H9 (cell line): ENCODE measurements at regions not wholly inside any gene's neighbourhood (a gene's known extent, or its start where the extent isn't known, plus 50 kb on each side); places are given as distances from the start of the nearest gene placed in this dataset.

Experiments
- DNase-seq: peaks from one replicate; pipeline ENCODE4 v3.0.0-alpha.2; 2017
- H2AFZ ChIP-seq: one replicate; pipeline ENCODE4 v1.6.1; 2013; ENCODE audit warnings: mild to moderate bottlenecking, low read length, control low read depth, moderate library complexity
- H2AK5ac ChIP-seq: 2 replicates; pipeline ENCODE4 v1.6.1; 2013; ENCODE audit warnings: low read length, control low read depth, mixed read lengths; ENCODE audit not compliant: insufficient read length
- H2BK120ac ChIP-seq: one replicate; pipeline ENCODE4 v1.6.1; 2013; ENCODE audit warnings: low read depth, mild to moderate bottlenecking, low read length, control low read depth, inconsistent platforms; ENCODE audit not compliant: poor library complexity, severe bottlenecking
- H2BK12ac ChIP-seq: 2 replicates; pipeline ENCODE4 v1.6.1; 2013; ENCODE audit warnings: low read length, control low read depth, mixed read lengths, low read depth; ENCODE audit not compliant: insufficient read length
- H2BK15ac ChIP-seq: 2 replicates; pipeline ENCODE4 v1.6.1; 2013; ENCODE audit warnings: low read depth, low read length, control low read depth
- H2BK20ac ChIP-seq: one replicate; pipeline ENCODE4 v1.6.1; 2013; ENCODE audit warnings: low read depth, mild to moderate bottlenecking, low read length, control low read depth, inconsistent platforms; ENCODE audit not compliant: poor library complexity, severe bottlenecking
- H2BK5ac ChIP-seq: 2 replicates; pipeline ENCODE4 v1.6.1; 2013; ENCODE audit warnings: low read length, control low read depth, mixed read lengths; ENCODE audit not compliant: insufficient read length
- H3K14ac ChIP-seq: 2 replicates; pipeline ENCODE4 v1.6.1; 2013; ENCODE audit warnings: low read length, control low read depth; ENCODE audit not compliant: insufficient read depth
- H3K18ac ChIP-seq: 2 replicates; pipeline ENCODE4 v1.6.1; 2013; ENCODE audit warnings: low read depth, mild to moderate bottlenecking, mixed read lengths, low read length, control low read depth; ENCODE audit not compliant: insufficient read length
- H3K23ac ChIP-seq: 2 replicates; pipeline ENCODE4 v1.6.1; 2013; ENCODE audit warnings: low read length, control low read depth, mixed read lengths, low read depth; ENCODE audit not compliant: insufficient read length
- H3K23me2 ChIP-seq: 2 replicates; pipeline ENCODE4 v1.6.1; 2013; ENCODE audit warnings: low read depth, mild to moderate bottlenecking, mixed read lengths, low read length, control low read depth; ENCODE audit not compliant: insufficient read length, poor library complexity, severe bottlenecking
- H3K27ac ChIP-seq: 2 replicates; pipeline ENCODE4 v1.5.1; 2013; ENCODE audit warnings: low read length, control low read depth, mixed read lengths, low read depth; ENCODE audit not compliant: insufficient read length
- H3K27me3 ChIP-seq: 2 replicates; pipeline ENCODE4 v1.6.1; 2013; ENCODE audit warnings: low read length, control low read depth, inconsistent platforms; ENCODE audit not compliant: insufficient read depth
- H3K4ac ChIP-seq: 2 replicates; pipeline ENCODE4 v1.6.1; 2013; ENCODE audit warnings: low read depth, mild to moderate bottlenecking, control low read depth, inconsistent platforms, low read length, moderate library complexity
- H3K4me1 ChIP-seq: 2 replicates; pipeline ENCODE4 v1.6.1; 2013; ENCODE audit warnings: low read length, control low read depth, inconsistent platforms; ENCODE audit not compliant: insufficient read depth
- H3K4me2 ChIP-seq: 2 replicates; pipeline ENCODE4 v1.6.1; 2013; ENCODE audit warnings: low read length, control low read depth, mixed read lengths; ENCODE audit not compliant: insufficient read length, insufficient read depth
- H3K56ac ChIP-seq: 2 replicates; pipeline ENCODE4 v1.6.1; 2013; ENCODE audit warnings: low read depth, mild to moderate bottlenecking, mixed read lengths, low read length, control low read depth; ENCODE audit not compliant: insufficient read length
- H3K79me1 ChIP-seq: 2 replicates; pipeline ENCODE4 v1.6.1; 2013; ENCODE audit warnings: low read depth, mild to moderate bottlenecking, moderate library complexity, low read length, control low read depth, inconsistent platforms; ENCODE audit not compliant: insufficient read depth, poor library complexity, severe bottlenecking
- H3K79me2 ChIP-seq: 2 replicates; pipeline ENCODE4 v1.6.1; 2013; ENCODE audit warnings: low read length, control low read depth, inconsistent platforms; ENCODE audit not compliant: insufficient read depth
- H3K9ac ChIP-seq: 2 replicates; pipeline ENCODE4 v1.6.1; 2013; ENCODE audit warnings: low read length, control low read depth, mixed read lengths; ENCODE audit not compliant: insufficient read length; ENCODE audit errors: extremely low read depth
- H3K9me3 ChIP-seq: one replicate; pipeline ENCODE4 v1.6.1; 2013; ENCODE audit warnings: low read depth, low read length, inconsistent platforms; ENCODE audit not compliant: control insufficient read depth
- H3T11ph ChIP-seq: one replicate; pipeline ENCODE4 v1.6.1; 2013; ENCODE audit warnings: mild to moderate bottlenecking, low read length, control low read depth, inconsistent platforms
- H4K20me1 ChIP-seq: one replicate; pipeline ENCODE4 v1.6.1; 2013; ENCODE audit not compliant: control insufficient read depth, insufficient read length, insufficient read depth
- H4K5ac ChIP-seq: 2 replicates; pipeline ENCODE4 v1.6.1; 2013; ENCODE audit warnings: low read depth, mild to moderate bottlenecking, mixed read lengths, low read length, control low read depth; ENCODE audit not compliant: insufficient read length
- H4K8ac ChIP-seq: replicated peaks from 2 replicates; pipeline ENCODE4 v1.6.1; 2013; ENCODE audit warnings: low read length, control low read depth, mixed read lengths, low read depth; ENCODE audit not compliant: insufficient read length
- H4K91ac ChIP-seq: 2 replicates; pipeline ENCODE4 v1.6.1; 2013; ENCODE audit warnings: low read depth, mild to moderate bottlenecking, moderate library complexity, mixed read lengths, low read length, control low read depth; ENCODE audit not compliant: insufficient read length
- H3K27ac Mint-ChIP-seq, 3 experiments: 2 replicates in 2 of 3; 3 replicates in 1 of 3; pipeline ENCODE4 v1.8.0; 2020 to 2021; ENCODE audit warnings: mixed read lengths in 3 of 3, mild to moderate bottlenecking in 1 of 3, moderate library complexity in 1 of 3
- H3K27me3 Mint-ChIP-seq: 2 replicates; pipeline ENCODE4 v1.8.0; 2021; ENCODE audit warnings: low read depth, mild to moderate bottlenecking, moderate library complexity, mixed read lengths
- H3K36me3 Mint-ChIP-seq, 3 experiments: 2 replicates in 2 of 3; 3 replicates in 1 of 3; pipeline ENCODE4 v1.8.0; 2020 to 2021; ENCODE audit warnings: low read depth in 3 of 3, mixed read lengths in 3 of 3; ENCODE audit not compliant: insufficient read depth in 1 of 3
- H3K4me1 Mint-ChIP-seq, 2 experiments: 2 replicates each; pipeline ENCODE4 v1.8.0; 2020; ENCODE audit warnings: mixed read lengths in 2 of 2
- H3K4me3 Mint-ChIP-seq, 2 experiments: 2 replicates in 1 of 2; 3 replicates in 1 of 2; pipeline ENCODE4 v1.8.0; 2020 to 2021; ENCODE audit warnings: mild to moderate bottlenecking in 2 of 2, mixed read lengths in 2 of 2, moderate library complexity in 1 of 2
- H3K9me3 Mint-ChIP-seq, 2 experiments: 2 replicates in 1 of 2; 3 replicates in 1 of 2; pipeline ENCODE4 v1.8.0; 2020; ENCODE audit warnings: mild to moderate bottlenecking in 2 of 2, mixed read lengths in 2 of 2, moderate library complexity in 1 of 2
- WGBS: extraction: QIAGEN DNeasy Blood & Tissue Kit; methylation state at CpG from one replicate; pipeline ENCODE4 v1.1.7; 2013; ENCODE audit warnings: missing lambda C conversion rate, low lambda C conversion rate, mixed read lengths; ENCODE audit not compliant: insufficient read length; ENCODE audit errors: extremely low coverage; 5-methylcytosine and 5-hydroxymethylcytosine counted together
- TF ChIP-seq, protein P1 (sequence below): fragments of 200-600 bp; sonication (generic); conservative IDR thresholded peaks from 3 replicates; pipeline ENCODE4 v1.8.0; 2021; ENCODE audit warnings: antibody characterized with exemption, mild to moderate bottlenecking

DNA sequence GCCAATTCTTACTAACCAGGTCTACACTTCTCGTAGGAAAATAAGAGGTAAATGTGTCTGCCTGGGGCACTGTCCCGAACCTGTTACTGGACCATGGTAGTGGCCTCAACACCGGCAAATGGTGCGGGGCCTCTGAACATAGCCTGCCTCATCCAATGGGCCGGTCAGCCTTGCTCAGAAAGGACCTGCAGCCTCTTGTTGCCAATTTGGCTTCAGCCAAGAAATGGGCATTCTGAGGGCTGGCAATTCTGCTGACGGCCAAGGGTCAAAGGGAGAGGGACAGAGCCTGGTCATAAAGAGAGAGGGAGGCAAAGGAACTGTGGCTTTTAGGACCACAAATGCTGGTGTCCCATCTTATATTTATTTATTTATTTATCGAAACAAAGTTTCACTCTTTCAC lies 69.5 kb upstream of the ATP6AP2 start:
- H3K23ac ChIP-seq = no peak overlapping the region
- H3T11ph ChIP-seq = no peak overlapping the region
- H4K20me1 ChIP-seq = no peaks in the 10 kb centered on the region
- peaks cover 0 to 1% (median 0%) of the 10 kb centered on the region in 3 experiments; a peak in 2 of 7 replicates for H3K36me3 Mint-ChIP-seq
- no peak overlapping the region for H3K4ac ChIP-seq
- no peak overlapping the region for H4K8ac ChIP-seq
- no peak overlapping the region for H3K27ac Mint-ChIP-seq
- no peak overlapping the region for H4K91ac ChIP-seq
- H3K27me3 ChIP-seq = no peaks in the 10 kb centered on the region
- H3K9ac ChIP-seq = no peak overlapping the region
- H2BK12ac ChIP-seq = no peak overlapping the region
- H2BK15ac ChIP-seq = no peak overlapping the region
- H3K27ac ChIP-seq = no peak overlapping the region
- no peaks in the 10 kb centered on the region for H3K9me3 ChIP-seq
- H3K4me3 Mint-ChIP-seq = no peak overlapping the region
- H3K79me1 ChIP-seq = no peaks in the 10 kb centered on the region
- no peak for DNase-seq
- no peak overlapping the region for H3K4me2 ChIP-seq
- no peak overlapping the region for H2BK120ac ChIP-seq
- H2BK20ac ChIP-seq = no peak overlapping the region
- TF ChIP-seq, protein P1, sequence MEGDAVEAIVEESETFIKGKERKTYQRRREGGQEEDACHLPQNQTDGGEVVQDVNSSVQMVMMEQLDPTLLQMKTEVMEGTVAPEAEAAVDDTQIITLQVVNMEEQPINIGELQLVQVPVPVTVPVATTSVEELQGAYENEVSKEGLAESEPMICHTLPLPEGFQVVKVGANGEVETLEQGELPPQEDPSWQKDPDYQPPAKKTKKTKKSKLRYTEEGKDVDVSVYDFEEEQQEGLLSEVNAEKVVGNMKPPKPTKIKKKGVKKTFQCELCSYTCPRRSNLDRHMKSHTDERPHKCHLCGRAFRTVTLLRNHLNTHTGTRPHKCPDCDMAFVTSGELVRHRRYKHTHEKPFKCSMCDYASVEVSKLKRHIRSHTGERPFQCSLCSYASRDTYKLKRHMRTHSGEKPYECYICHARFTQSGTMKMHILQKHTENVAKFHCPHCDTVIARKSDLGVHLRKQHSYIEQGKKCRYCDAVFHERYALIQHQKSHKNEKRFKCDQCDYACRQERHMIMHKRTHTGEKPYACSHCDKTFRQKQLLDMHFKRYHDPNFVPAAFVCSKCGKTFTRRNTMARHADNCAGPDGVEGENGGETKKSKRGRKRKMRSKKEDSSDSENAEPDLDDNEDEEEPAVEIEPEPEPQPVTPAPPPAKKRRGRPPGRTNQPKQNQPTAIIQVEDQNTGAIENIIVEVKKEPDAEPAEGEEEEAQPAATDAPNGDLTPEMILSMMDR = no peak
- no peak overlapping the region for H2BK5ac ChIP-seq
- no peaks in the 10 kb centered on the region for H3K4me1 ChIP-seq
- H3K23me2 ChIP-seq = no peaks in the 10 kb centered on the region
- no peaks in the 10 kb centered on the region for H3K79me2 ChIP-seq
- no peak overlapping the region for H2AFZ ChIP-seq
- H3K27me3 Mint-ChIP-seq = peaks cover 4% of the 10 kb centered on the region; the same call in 1 of the 2 replicates
- H3K4me1 Mint-ChIP-seq = peaks cover 0 to 4% of the 10 kb centered on the region in 2 experiments; a peak in 1 of 4 replicates
- H3K9me3 Mint-ChIP-seq = peaks cover 69 to 79% of the 10 kb centered on the region in 2 experiments
- no peak overlapping the region for H3K56ac ChIP-seq
- H3K14ac ChIP-seq = no peak overlapping the region; the same call in 1 of the 2 replicates
- no CpG with 5 or more reads among the region's 7 CpGs for WGBS
- no peak overlapping the region for H3K18ac ChIP-seq
- H4K5ac ChIP-seq = no peak overlapping the region
- no peak overlapping the region for H2AK5ac ChIP-seq
